ENCODE measurements at regions not wholly inside any gene's neighbourhood (a gene's known extent, or its start where the extent isn't known, plus 50 kb on each side); places are given as distances from the start of the nearest gene placed in this dataset.

GRCh38 chr6:47146431-47147174, 104.5 kb upstream of the ADGRF1 start:
- Mint-ChIP-seq H3K27ac (no peak overlapping the region), H3K4me1 (no peaks in the 10 kb centered on the region), H3K4me3 (no peak overlapping the region), H3K36me3 (ENCODE audit: low read depth) (no peaks in the 10 kb centered on the region), H3K27me3 (peaks cover 48% of the 10 kb centered on the region)
- ATAC-seq (no peak), DNase-seq (no peak)
- H3K9me3 ChIP-seq (ENCODE audit: control insufficient read depth, low read length, poor library complexity, severe bottlenecking): no peaks in the 10 kb centered on the region

- DNase-seq: no peak
- no peak overlapping the region for H3K27ac Mint-ChIP-seq
- H3K27me3 Mint-ChIP-seq: peaks cover 41% of the 10 kb centered on the region
- H3K36me3 Mint-ChIP-seq (ENCODE audit: low read depth): no peaks in the 10 kb centered on the region
- H3K4me3 Mint-ChIP-seq: no peak overlapping the region
- no peaks in the 10 kb centered on the region for H3K9me3 ChIP-seq (ENCODE audit: control insufficient read depth, low read length, poor library complexity, severe bottlenecking)
- ATAC-seq: no peak
- H3K4me1 Mint-ChIP-seq: no peaks in the 10 kb centered on the region
These were observed 103.1 kb upstream of the ADGRF1 start for GRCh38 chr6:47145212-47145611.

GRCh38 chr6:47144306-47144705, 102.2 kb upstream of the ADGRF1 start:
- Mint-ChIP-seq H3K27me3 (peaks cover 33% of the 10 kb centered on the region), H3K4me1 (no peaks in the 10 kb centered on the region), H3K4me3 (no peak overlapping the region), H3K36me3 (ENCODE audit: low read depth) (no peaks in the 10 kb centered on the region), H3K27ac (no peak overlapping the region)
- H3K9me3 ChIP-seq (ENCODE audit: control insufficient read depth, low read length, poor library complexity, severe bottlenecking): no peaks in the 10 kb centered on the region
- DNase-seq: no peak
- no peak for ATAC-seq

GRCh38 chr6:47141963-47142362, 99.8 kb upstream of the ADGRF1 start:
- ATAC-seq: no peak
- H3K36me3 Mint-ChIP-seq (ENCODE audit: low read depth): no peaks in the 10 kb centered on the region
- peaks cover 17% of the 10 kb centered on the region for H3K27me3 Mint-ChIP-seq
- no peak for DNase-seq
- H3K4me1 Mint-ChIP-seq: no peaks in the 10 kb centered on the region
- H3K27ac Mint-ChIP-seq: no peak overlapping the region
- H3K9me3 ChIP-seq (ENCODE audit: control insufficient read depth, low read length, poor library complexity, severe bottlenecking): no peaks in the 10 kb centered on the region
- no peak overlapping the region for H3K4me3 Mint-ChIP-seq

- Mint-ChIP-seq H3K4me1 (no peaks in the 10 kb centered on the region), H3K27me3 (peaks cover 17% of the 10 kb centered on the region), H3K36me3 (ENCODE audit: low read depth) (no peaks in the 10 kb centered on the region), H3K4me3 (no peak overlapping the region), H3K27ac (no peak overlapping the region)
- H3K9me3 ChIP-seq (ENCODE audit: control insufficient read depth, low read length, poor library complexity, severe bottlenecking): no peaks in the 10 kb centered on the region
- ATAC-seq: no peak
- no peak for DNase-seq
These were observed 99.0 kb upstream of the ADGRF1 start for GRCh38 chr6:47141171-47141570.

- H3K4me1 Mint-ChIP-seq: no peaks in the 10 kb centered on the region
- DNase-seq: no peak
- peaks cover 29% of the 10 kb centered on the region for H3K27me3 Mint-ChIP-seq
- H3K9me3 ChIP-seq (ENCODE audit: control insufficient read depth, low read length, poor library complexity, severe bottlenecking): no peaks in the 10 kb centered on the region
- H3K4me3 Mint-ChIP-seq: no peak overlapping the region
- no peak for ATAC-seq
- no peak overlapping the region for H3K27ac Mint-ChIP-seq
- H3K36me3 Mint-ChIP-seq (ENCODE audit: low read depth): no peaks in the 10 kb centered on the region
These were observed 95.9 kb upstream of the ADGRF1 start for GRCh38 chr6:47138046-47138445.

- H3K4me3 Mint-ChIP-seq: no peak overlapping the region
- no peaks in the 10 kb centered on the region for H3K4me1 Mint-ChIP-seq
- DNase-seq: no peak
- peaks cover 29% of the 10 kb centered on the region for H3K27me3 Mint-ChIP-seq
- no peak for ATAC-seq
- no peak overlapping the region for H3K27ac Mint-ChIP-seq
- no peaks in the 10 kb centered on the region for H3K9me3 ChIP-seq (ENCODE audit: control insufficient read depth, low read length, poor library complexity, severe bottlenecking)
- H3K36me3 Mint-ChIP-seq (ENCODE audit: low read depth): no peaks in the 10 kb centered on the region
These were observed 94.9 kb upstream of the ADGRF1 start for GRCh38 chr6:47137073-47137472.

GRCh38 chr6:47135772-47136171, 93.6 kb upstream of the ADGRF1 start:
- no peak overlapping the region for H3K27ac Mint-ChIP-seq
- H3K27me3 Mint-ChIP-seq: peaks cover 42% of the 10 kb centered on the region
- H3K36me3 Mint-ChIP-seq (ENCODE audit: low read depth): no peaks in the 10 kb centered on the region
- H3K9me3 ChIP-seq (ENCODE audit: control insufficient read depth, low read length, poor library complexity, severe bottlenecking): no peaks in the 10 kb centered on the region
- ATAC-seq (no peak), DNase-seq (no peak)
- H3K4me3 Mint-ChIP-seq: no peak overlapping the region
- H3K4me1 Mint-ChIP-seq: no peaks in the 10 kb centered on the region

GRCh38 chr6:47134476-47135189, 92.5 kb upstream of the ADGRF1 start:
- no peak for ATAC-seq
- H3K27me3 Mint-ChIP-seq: peaks cover 42% of the 10 kb centered on the region

GRCh38 chr6:47133230-47134000, 91.3 kb upstream of the ADGRF1 start:
- ATAC-seq (no peak), DNase-seq (no peak)
- no peak overlapping the region for H3K4me3 Mint-ChIP-seq
- H3K36me3 Mint-ChIP-seq (ENCODE audit: low read depth): no peaks in the 10 kb centered on the region
- no peaks in the 10 kb centered on the region for H3K4me1 Mint-ChIP-seq
- H3K9me3 ChIP-seq (ENCODE audit: control insufficient read depth, low read length, poor library complexity, severe bottlenecking): no peaks in the 10 kb centered on the region
- H3K27me3 Mint-ChIP-seq: peaks cover 42% of the 10 kb centered on the region
- no peak overlapping the region for H3K27ac Mint-ChIP-seq

More at GRCh38 chr6:47134476-47135189, 92.5 kb upstream of the ADGRF1 start:
- no peaks in the 10 kb centered on the region for H3K9me3 ChIP-seq (ENCODE audit: control insufficient read depth, low read length, poor library complexity, severe bottlenecking)
- Mint-ChIP-seq H3K4me1 (no peaks in the 10 kb centered on the region), H3K27ac (no peak overlapping the region), H3K36me3 (ENCODE audit: low read depth) (no peaks in the 10 kb centered on the region), H3K4me3 (no peak overlapping the region)
- DNase-seq: no peak

GRCh38 chr6:47132724-47133123, 90.6 kb upstream of the ADGRF1 start:
- no peak for ATAC-seq
- Mint-ChIP-seq H3K36me3 (ENCODE audit: low read depth) (no peaks in the 10 kb centered on the region), H3K27ac (no peak overlapping the region), H3K4me1 (no peaks in the 10 kb centered on the region), H3K27me3 (peaks cover 42% of the 10 kb centered on the region), H3K4me3 (no peak overlapping the region)
- no peaks in the 10 kb centered on the region for H3K9me3 ChIP-seq (ENCODE audit: control insufficient read depth, low read length, poor library complexity, severe bottlenecking)
- DNase-seq: no peak

- no peak for ATAC-seq
- no peaks in the 10 kb centered on the region for H3K4me1 Mint-ChIP-seq
- no peak overlapping the region for H3K27ac Mint-ChIP-seq
- DNase-seq: no peak
- H3K4me3 Mint-ChIP-seq: no peak overlapping the region
- peaks cover 37% of the 10 kb centered on the region for H3K27me3 Mint-ChIP-seq
- H3K9me3 ChIP-seq (ENCODE audit: control insufficient read depth, low read length, poor library complexity, severe bottlenecking): no peaks in the 10 kb centered on the region
- H3K36me3 Mint-ChIP-seq (ENCODE audit: low read depth): no peaks in the 10 kb centered on the region
These were observed 89.6 kb upstream of the ADGRF1 start for GRCh38 chr6:47131773-47132172.

GRCh38 chr6:47130086-47130485, 88.0 kb upstream of the ADGRF1 start:
- ATAC-seq: no peak
- Mint-ChIP-seq H3K4me1 (no peaks in the 10 kb centered on the region), H3K27me3 (peaks cover 29% of the 10 kb centered on the region), H3K36me3 (ENCODE audit: low read depth) (no peaks in the 10 kb centered on the region), H3K4me3 (no peak overlapping the region), H3K27ac (no peak overlapping the region)
- no peak for DNase-seq
- H3K9me3 ChIP-seq (ENCODE audit: control insufficient read depth, low read length, poor library complexity, severe bottlenecking): no peaks in the 10 kb centered on the region

Data from T-helper 17 cell (primary cell).